Neural cell (in vitro differentiated cells): ENCODE measurements at regions not wholly inside any gene's neighbourhood (a gene's known extent, or its start where the extent isn't known, plus 50 kb on each side); places are given as distances from the start of the nearest gene placed in this dataset.

Source experiments
- H2AFZ ChIP-seq: fragments of 200-600, 300-800 bp; sonication (generic), shearing (Covaris generic); 2 replicates; pipeline ENCODE4 v1.6.0; 2014; ENCODE audit warnings: low read depth, mild to moderate bottlenecking, antibody characterized with exemption, low read length, moderate library complexity
- H3F3A ChIP-seq: fragments of 200-600 bp; shearing (Covaris generic); 2 replicates; pipeline ENCODE4 v1.6.1; 2016; ENCODE audit warnings: mild to moderate bottlenecking, moderate library complexity, mixed read lengths, antibody characterized with exemption, low read length; ENCODE audit not compliant: insufficient read depth, poor library complexity, severe bottlenecking
- H3K27ac ChIP-seq: fragments of 200-600, 300-800 bp; sonication (generic), shearing (Covaris generic); 2 replicates; pipeline ENCODE4 v1.5.1; 2014; ENCODE audit warnings: mild to moderate bottlenecking, low read length, moderate library complexity
- H3K27me3 ChIP-seq: fragments of 300-800, 200-600 bp; sonication (generic), shearing (Covaris generic); 2 replicates; pipeline ENCODE4 v1.6.0; 2014; ENCODE audit warnings: mild to moderate bottlenecking, low read depth, low read length, moderate library complexity; ENCODE audit not compliant: insufficient read depth
- H3K36me3 ChIP-seq: fragments of 300-800, 200-600 bp; sonication (generic), shearing (Covaris generic); 2 replicates; pipeline ENCODE4 v1.5.1; 2014; ENCODE audit warnings: mild to moderate bottlenecking, antibody characterized with exemption, low read length, moderate library complexity; ENCODE audit not compliant: insufficient read depth
- H3K4me2 ChIP-seq: fragments of 300-800, 200-600 bp; sonication (generic), shearing (Covaris generic); 2 replicates; pipeline ENCODE4 v1.6.0; 2014; ENCODE audit warnings: mild to moderate bottlenecking, low read length
- H3K4me3 ChIP-seq: fragments of 300-800, 200-600 bp; sonication (generic), shearing (Covaris generic); 2 replicates; pipeline ENCODE4 v1.5.1; 2014; ENCODE audit warnings: mild to moderate bottlenecking, low read length, moderate library complexity
- H3K79me2 ChIP-seq: fragments of 200-600 bp; shearing (Covaris generic); replicated peaks from 2 replicates; pipeline ENCODE4 v1.6.0; 2014; ENCODE audit warnings: mild to moderate bottlenecking, low read length, moderate library complexity; ENCODE audit not compliant: insufficient read depth
- H3K9ac ChIP-seq: fragments of 300-800, 200-600 bp; sonication (generic), shearing (Covaris generic); 2 replicates; pipeline ENCODE4 v1.6.1; 2016; ENCODE audit warnings: mild to moderate bottlenecking, low read length, mixed read lengths
- H3K9me2 ChIP-seq: fragments of 200-600 bp; shearing (Covaris generic); 2 replicates; pipeline ENCODE4 v1.6.1; 2016; ENCODE audit warnings: mild to moderate bottlenecking, low read length, mixed read lengths; ENCODE audit not compliant: insufficient read depth
- H3K9me3 ChIP-seq: fragments of 200-600, 300-800 bp; sonication (generic), shearing (Covaris generic); 2 replicates; pipeline ENCODE4 v1.6.1; 2016; ENCODE audit warnings: mild to moderate bottlenecking, mixed run types, low read length, moderate library complexity, mixed read lengths
- H4K20me1 ChIP-seq: fragments of 200-600 bp; shearing (Covaris generic); 2 replicates; pipeline ENCODE4 v1.6.1; 2016; ENCODE audit warnings: mild to moderate bottlenecking, mixed run types; ENCODE audit not compliant: insufficient read depth
- CTCF ChIP-seq: fragments of 450-650 bp; IDR thresholded peaks from 2 replicates; pipeline ENCODE4 v1.5.1; 2014; ENCODE audit warnings: antibody characterized with exemption, mild to moderate bottlenecking, moderate library complexity; ENCODE audit not compliant: poor library complexity, severe bottlenecking
- EP300 ChIP-seq: fragments of 450-650 bp; conservative IDR thresholded peaks from 2 replicates; pipeline ENCODE4 v1.6.1; 2014; ENCODE audit warnings: antibody characterized with exemption, mild to moderate bottlenecking, moderate library complexity; ENCODE audit not compliant: poor library complexity, severe bottlenecking
- EZH2 ChIP-seq: fragments of 200-600, 300-800 bp; shearing (Covaris generic), sonication (generic); IDR thresholded peaks from 2 replicates; pipeline ENCODE4 v1.6.1; 2014; ENCODE audit warnings: antibody characterized with exemption, low read length, borderline replicate concordance, mild to moderate bottlenecking; ENCODE audit not compliant: insufficient read depth, poor library complexity, severe bottlenecking
- MXI1 ChIP-seq: fragments of 450-650 bp; conservative IDR thresholded peaks from 2 replicates; pipeline ENCODE4 v1.6.1; 2014; ENCODE audit warnings: antibody characterized with exemption, mild to moderate bottlenecking; ENCODE audit not compliant: poor library complexity, severe bottlenecking
- POLR2AphosphoS5 ChIP-seq: IDR thresholded peaks from 2 replicates; pipeline ENCODE4 v1.6.1; 2012
- RAD21 ChIP-seq: fragments of 450-650 bp; conservative IDR thresholded peaks from 2 replicates; pipeline ENCODE4 v1.6.1; 2014; ENCODE audit warnings: antibody characterized with exemption, mild to moderate bottlenecking, moderate library complexity
- REST ChIP-seq: IDR thresholded peaks from 2 replicates; pipeline ENCODE4 v1.6.1; 2012; ENCODE audit warnings: borderline replicate concordance
- SMC3 ChIP-seq: fragments of 450-650 bp; conservative IDR thresholded peaks from 2 replicates; pipeline ENCODE4 v1.6.1; 2014; ENCODE audit warnings: antibody characterized with exemption, mild to moderate bottlenecking, moderate library complexity; ENCODE audit not compliant: poor library complexity
- TAF1 ChIP-seq: IDR thresholded peaks from 2 replicates; pipeline ENCODE4 v1.6.1; 2012; ENCODE audit warnings: low read depth

GRCh38 chr9:107759823-107760166 lies 270.2 kb upstream of the KLF4 start:
- H3K4me2 ChIP-seq: no peak overlapping the region
- no peak overlapping the region for H3K4me3 ChIP-seq
- TF ChIP-seq EZH2 (no peak), MXI1 (no peak), SMC3 (no peak), EP300 (no peak), CTCF (no peak), POLR2AphosphoS5 (no peak), REST (no peak), RAD21 (no peak), TAF1 (no peak)
- H3K36me3 ChIP-seq: no peaks in the 10 kb centered on the region
- no peaks in the 10 kb centered on the region for H3K9me2 ChIP-seq
- no peaks in the 10 kb centered on the region for H4K20me1 ChIP-seq
- H3F3A ChIP-seq: no peaks in the 10 kb centered on the region
- H3K9me3 ChIP-seq: no peaks in the 10 kb centered on the region
- H3K27me3 ChIP-seq: no peaks in the 10 kb centered on the region
- no peak overlapping the region for H2AFZ ChIP-seq
- no peak overlapping the region for H3K9ac ChIP-seq
- H3K27ac ChIP-seq: no peak overlapping the region
- no peaks in the 10 kb centered on the region for H3K79me2 ChIP-seq

GRCh38 chr9:107759009-107759822 lies 269.6 kb upstream of the KLF4 start:
- Histone ChIP-seq H3K4me2 (no peak overlapping the region), H3K9me3 (no peaks in the 10 kb centered on the region), H2AFZ (no peak overlapping the region), H4K20me1 (no peaks in the 10 kb centered on the region), H3K36me3 (no peaks in the 10 kb centered on the region), H3K9ac (no peak overlapping the region), H3K9me2 (no peaks in the 10 kb centered on the region), H3K79me2 (no peaks in the 10 kb centered on the region), H3K27me3 (no peaks in the 10 kb centered on the region), H3K27ac (no peak overlapping the region), H3K4me3 (no peak overlapping the region), H3F3A (no peaks in the 10 kb centered on the region)
- TF ChIP-seq CTCF: no peak
- TF ChIP-seq REST: no peak
- TF ChIP-seq RAD21: no peak
- TF ChIP-seq EP300: no peak
- TF ChIP-seq POLR2AphosphoS5: no peak
